ENCODE measurements at regions not wholly inside any gene's neighbourhood (a gene's known extent, or its start where the extent isn't known, plus 50 kb on each side); places are given as distances from the start of the nearest gene placed in this dataset.

- no peak overlapping the region for H3K4me3 ChIP-seq (ENCODE audit: low read depth, low read length)
- no peak for FAIRE-seq
- H3K27me3 ChIP-seq (ENCODE audit: control insufficient read depth, insufficient read depth, low read length), result peaks cover 1% of the 10 kb centered on the region
- H3K36me3 ChIP-seq (ENCODE audit: control insufficient read depth, insufficient read depth, low read length), result no peaks in the 10 kb centered on the region
- TF ChIP-seq CTCF (IDR thresholded peaks at IDR 0.05; ENCODE audit: insufficient read depth, low read length, severe bottlenecking), result no peak
- no peak for DNase-seq (ENCODE audit: low read depth)
These were observed 59.7 kb upstream of the TMEM108 start for GRCh38 chr3:132978464-132978863.

GRCh38 chr3:132974097-132974496, 64.1 kb upstream of the TMEM108 start:
- no peak overlapping the region for H3K4me3 ChIP-seq (ENCODE audit: low read depth, low read length)
- no peak for FAIRE-seq
- DNase-seq (ENCODE audit: low read depth), result no peak
- no peak for TF ChIP-seq CTCF (IDR thresholded peaks at IDR 0.05; ENCODE audit: insufficient read depth, low read length, severe bottlenecking)
- H3K36me3 ChIP-seq (ENCODE audit: control insufficient read depth, insufficient read depth, low read length), result no peaks in the 10 kb centered on the region
- no peaks in the 10 kb centered on the region for H3K27me3 ChIP-seq (ENCODE audit: control insufficient read depth, insufficient read depth, low read length)

- TF ChIP-seq CTCF (IDR thresholded peaks at IDR 0.05; ENCODE audit: insufficient read depth, low read length, severe bottlenecking), result no peak
- FAIRE-seq, result no peak
- no peak for DNase-seq (ENCODE audit: low read depth)
- no peaks in the 10 kb centered on the region for H3K27me3 ChIP-seq (ENCODE audit: control insufficient read depth, insufficient read depth, low read length)
- H3K36me3 ChIP-seq (ENCODE audit: control insufficient read depth, insufficient read depth, low read length), result no peaks in the 10 kb centered on the region
- H3K4me3 ChIP-seq (ENCODE audit: low read depth, low read length), result no peak overlapping the region
These were observed 64.8 kb upstream of the TMEM108 start for GRCh38 chr3:132973441-132973840.

- no peak for DNase-seq (ENCODE audit: low read depth)
- Histone ChIP-seq H3K27me3 (ENCODE audit: control insufficient read depth, insufficient read depth, low read length) (no peaks in the 10 kb centered on the region), H3K4me3 (ENCODE audit: low read depth, low read length) (no peak overlapping the region), H3K36me3 (ENCODE audit: control insufficient read depth, insufficient read depth, low read length) (no peaks in the 10 kb centered on the region)
- FAIRE-seq, result no peak
- no peak for TF ChIP-seq CTCF (IDR thresholded peaks at IDR 0.05; ENCODE audit: insufficient read depth, low read length, severe bottlenecking)
These were observed 65.9 kb upstream of the TMEM108 start for GRCh38 chr3:132972333-132972732.

- no peak for TF ChIP-seq CTCF (IDR thresholded peaks at IDR 0.05; ENCODE audit: insufficient read depth, low read length, severe bottlenecking)
- H3K4me3 ChIP-seq (ENCODE audit: low read depth, low read length), result no peak overlapping the region
- no peaks in the 10 kb centered on the region for H3K27me3 ChIP-seq (ENCODE audit: control insufficient read depth, insufficient read depth, low read length)
- no peaks in the 10 kb centered on the region for H3K36me3 ChIP-seq (ENCODE audit: control insufficient read depth, insufficient read depth, low read length)
- no peak for FAIRE-seq
- DNase-seq (ENCODE audit: low read depth), result no peak
These were observed 71.8 kb upstream of the TMEM108 start for GRCh38 chr3:132966374-132966773.

- DNase-seq (ENCODE audit: low read depth) (no peak), FAIRE-seq (no peak)
- Histone ChIP-seq H3K27me3 (ENCODE audit: control insufficient read depth, insufficient read depth, low read length) (no peaks in the 10 kb centered on the region), H3K36me3 (ENCODE audit: control insufficient read depth, insufficient read depth, low read length) (no peaks in the 10 kb centered on the region), H3K4me3 (ENCODE audit: low read depth, low read length) (no peak overlapping the region)
- TF ChIP-seq CTCF (IDR thresholded peaks at IDR 0.05; ENCODE audit: insufficient read depth, low read length, severe bottlenecking), result no peak
These were observed 73.9 kb upstream of the TMEM108 start for GRCh38 chr3:132964266-132964665.

Measured in bronchial epithelial cell (primary cell).